ENCODE measurements at regions not wholly inside any gene's neighbourhood (a gene's known extent, or its start where the extent isn't known, plus 50 kb on each side); places are given as distances from the start of the nearest gene placed in this dataset.

GRCh38 chr5:91257301-91257700 lies 125.8 kb downstream of the ARRDC3 start:
- Histone ChIP-seq H3K9me3 (no peaks in the 10 kb centered on the region), H3K36me3 (no peaks in the 10 kb centered on the region), H3K27ac (no peak overlapping the region), H3K27me3 (no peaks in the 10 kb centered on the region), H3K4me3 (no peak overlapping the region), H3K4me1 (no peaks in the 10 kb centered on the region)
- TF ChIP-seq CTCF (IDR thresholded peaks at IDR 0.05) (no peak), EP300 (IDR thresholded peaks at IDR 0.05) (no peak), POLR2AphosphoS5 (IDR thresholded peaks at IDR 0.05) (no peak), POLR2A (IDR thresholded peaks at IDR 0.05) (no peak)
- no peak for DNase-seq
- no peak for ATAC-seq (ENCODE audit: low FRiP score in 2 of 2)

- 88 to 96% methylated on average over 7 of the region's 7 CpGs for WGBS, 2 donors
- no peak overlapping the region for H3K27ac ChIP-seq
- no peak overlapping the region for H3K4me3 ChIP-seq
- DNase-seq, result no peak
- no peak for TF ChIP-seq CTCF (IDR thresholded peaks at IDR 0.05)
- TF ChIP-seq POLR2A (IDR thresholded peaks at IDR 0.05), result no peak
- no peak for TF ChIP-seq EP300 (IDR thresholded peaks at IDR 0.05)
- no peak for TF ChIP-seq POLR2AphosphoS5 (IDR thresholded peaks at IDR 0.05)
- no peaks in the 10 kb centered on the region for H3K36me3 ChIP-seq
- no peaks in the 10 kb centered on the region for H3K27me3 ChIP-seq
- H3K4me1 ChIP-seq, result no peaks in the 10 kb centered on the region
- ATAC-seq (ENCODE audit: low FRiP score in 2 of 2), result no peak
- no peaks in the 10 kb centered on the region for H3K9me3 ChIP-seq
Observed at GRCh38 chr5:91256142-91256524, 127.0 kb downstream of the ARRDC3 start.

- Histone ChIP-seq H3K4me3 (no peak overlapping the region), H3K27me3 (no peaks in the 10 kb centered on the region), H3K4me1 (no peaks in the 10 kb centered on the region), H3K36me3 (no peaks in the 10 kb centered on the region), H3K27ac (no peak overlapping the region), H3K9me3 (no peaks in the 10 kb centered on the region)
- DNase-seq (no peak), ATAC-seq (ENCODE audit: low FRiP score in 2 of 2) (no peak)
- TF ChIP-seq CTCF (IDR thresholded peaks at IDR 0.05) (no peak), POLR2A (IDR thresholded peaks at IDR 0.05) (no peak), POLR2AphosphoS5 (IDR thresholded peaks at IDR 0.05) (no peak), EP300 (IDR thresholded peaks at IDR 0.05) (no peak)
- 82 to 87% methylated on average over 4 of the region's 4 CpGs for WGBS, 2 donors
Observed at GRCh38 chr5:91255396-91256141, 127.5 kb downstream of the ARRDC3 start.

GRCh38 chr5:91252916-91253315 lies 130.2 kb downstream of the ARRDC3 start:
- Histone ChIP-seq H3K4me1 (no peaks in the 10 kb centered on the region), H3K9me3 (no peaks in the 10 kb centered on the region), H3K36me3 (no peaks in the 10 kb centered on the region), H3K4me3 (no peak overlapping the region), H3K27ac (no peak overlapping the region), H3K27me3 (no peaks in the 10 kb centered on the region)
- TF ChIP-seq CTCF (IDR thresholded peaks at IDR 0.05), result no peak
- TF ChIP-seq POLR2AphosphoS5 (IDR thresholded peaks at IDR 0.05), result no peak
- DNase-seq (no peak), ATAC-seq (ENCODE audit: low FRiP score in 2 of 2) (no peak)
- WGBS, 2 donors, result 90 to 91% methylated on average over 2 of the region's 2 CpGs

- DNase-seq (no peak), ATAC-seq (ENCODE audit: low FRiP score in 2 of 2) (no peak)
- TF ChIP-seq POLR2AphosphoS5 (IDR thresholded peaks at IDR 0.05), result no peak
- TF ChIP-seq EP300 (IDR thresholded peaks at IDR 0.05), result no peak
- TF ChIP-seq CTCF (IDR thresholded peaks at IDR 0.05), result no peak
- TF ChIP-seq POLR2A (IDR thresholded peaks at IDR 0.05), result no peak
- no peak overlapping the region for H3K4me3 ChIP-seq
- no peaks in the 10 kb centered on the region for H3K36me3 ChIP-seq
- no peaks in the 10 kb centered on the region for H3K27me3 ChIP-seq
- no peaks in the 10 kb centered on the region for H3K9me3 ChIP-seq
- no peak overlapping the region for H3K27ac ChIP-seq
- WGBS, 2 donors, result 81 to 95% methylated on average over 1 of the region's 1 CpG
- no peaks in the 10 kb centered on the region for H3K4me1 ChIP-seq
Observed at GRCh38 chr5:91245871-91246270, 137.2 kb downstream of the ARRDC3 start.

All from upper lobe of left lung (tissue), 6 donors.